IMR-90 (cell line): ENCODE measurements at regions not wholly inside any gene's neighbourhood (a gene's known extent, or its start where the extent isn't known, plus 50 kb on each side); places are given as distances from the start of the nearest gene placed in this dataset.

ENCODE experiments used
- ATAC-seq: fragments of 200-7000 bp; cut with Tn5 transposase; 2 replicates; pipeline ENCODE4 v1.9.1; 2020; ENCODE audit warnings: low read depth, mild to moderate bottlenecking, moderate library complexity
- BruUV-seq: library from RNA; stranded (reverse); fragments of 400-500 nt; replicated peaks from 2 replicates; lab custom pipeline; 2021; lab: Mats Ljungman, UMichigan
- CTCF ChIA-PET: fragments of 300-600 bp; formaldehyde crosslinking; extraction: SDS; loops from one replicate; lab custom pipeline; 2021; ENCODE audit warnings: antibody characterized with exemption; lab: Yijun Ruan, JAX
- POLR2A ChIA-PET: fragments of 300-600 bp; sonication (Branson Sonifier 250); formaldehyde crosslinking; loops from one replicate; lab custom pipeline; 2022; ENCODE audit warnings: antibody characterized with exemption; ENCODE audit not compliant: unreplicated experiment; lab: Charles Lee
- DNase-seq: peaks from one replicate; pipeline ENCODE4 v3.0.0; 2013
- H2AFZ ChIP-seq: replicated peaks from 2 replicates; pipeline ENCODE3; 2013; ENCODE audit warnings: low read length, mild to moderate bottlenecking; ENCODE audit not compliant: poor library complexity
- H2AK5ac ChIP-seq: 2 replicates; pipeline ENCODE4 v1.6.1; 2013; ENCODE audit warnings: low read depth, low read length, inconsistent platforms
- H2AK9ac ChIP-seq: replicated peaks from 2 replicates; pipeline ENCODE3; 2013; ENCODE audit warnings: mild to moderate bottlenecking, low read depth, low read length, moderate library complexity; ENCODE audit not compliant: poor library complexity
- H2BK120ac ChIP-seq: 2 replicates; pipeline ENCODE4 v1.6.1; 2013; ENCODE audit warnings: low read depth, low read length, inconsistent platforms
- H2BK15ac ChIP-seq: 3 replicates; pipeline ENCODE4 v1.6.1; 2013; ENCODE audit warnings: low read depth, low read length, inconsistent platforms
- H2BK20ac ChIP-seq: 2 replicates; pipeline ENCODE4 v1.6.1; 2013; ENCODE audit warnings: low read depth, mild to moderate bottlenecking, inconsistent platforms, low read length, moderate library complexity
- H2BK5ac ChIP-seq: 2 replicates; pipeline ENCODE4 v1.6.1; 2013; ENCODE audit warnings: mild to moderate bottlenecking, low read depth, low read length, inconsistent platforms; ENCODE audit not compliant: poor library complexity, severe bottlenecking
- H3K14ac ChIP-seq: replicated peaks from 2 replicates; pipeline ENCODE4 v1.6.1; 2013; ENCODE audit warnings: low read depth, low read length, inconsistent platforms
- H3K18ac ChIP-seq: 2 replicates; pipeline ENCODE4 v1.6.1; 2013; ENCODE audit warnings: low read depth, low read length, control low read depth
- H3K23ac ChIP-seq: 2 replicates; pipeline ENCODE4 v1.6.1; 2013; ENCODE audit warnings: low read depth, low read length, inconsistent platforms
- H3K27ac ChIP-seq: 2 replicates; pipeline ENCODE4 v1.5.1; 2013; ENCODE audit warnings: mild to moderate bottlenecking, control low read depth, low read length; ENCODE audit not compliant: insufficient read depth
- H3K27me3 ChIP-seq: 2 replicates; pipeline ENCODE4 v1.6.1; 2013; ENCODE audit warnings: low read length; ENCODE audit not compliant: control insufficient read depth, insufficient read depth
- H3K36me3 ChIP-seq: 2 replicates; pipeline ENCODE4 v1.6.1; 2013; ENCODE audit warnings: low read length, mixed read lengths; ENCODE audit not compliant: control insufficient read depth, insufficient read depth
- H3K4ac ChIP-seq: 2 replicates; pipeline ENCODE4 v1.6.1; 2013; ENCODE audit warnings: low read depth, low read length, inconsistent platforms
- H3K4me1 ChIP-seq: 2 replicates; pipeline ENCODE4 v1.6.1; 2013; ENCODE audit warnings: low read length, mixed read lengths; ENCODE audit not compliant: control insufficient read depth, insufficient read depth
- H3K4me2 ChIP-seq: 2 replicates; pipeline ENCODE4 v1.6.1; 2013; ENCODE audit warnings: low read depth, mild to moderate bottlenecking, control low read depth, low read length, moderate library complexity
- H3K4me3 ChIP-seq: 2 replicates; pipeline ENCODE4 v1.5.1; 2013; ENCODE audit warnings: low read depth, mild to moderate bottlenecking, control low read depth, low read length, moderate library complexity; ENCODE audit not compliant: insufficient read depth
- H3K56ac ChIP-seq: 2 replicates; pipeline ENCODE4 v1.6.1; 2013; ENCODE audit warnings: low read length, inconsistent platforms; ENCODE audit not compliant: insufficient read depth; ENCODE audit errors: extremely low read depth
- H3K79me1 ChIP-seq, 2 experiments: 2 replicates each; pipeline ENCODE4 v1.6.1; 2013; ENCODE audit warnings: low read length in 2 of 2, inconsistent platforms in 1 of 2, low read depth in 1 of 2
- H3K9ac ChIP-seq: 2 replicates; pipeline ENCODE4 v1.6.1; 2013; ENCODE audit warnings: low read depth, low read length, control low read depth
- H3K9me1 ChIP-seq: 2 replicates; pipeline ENCODE4 v1.6.1; 2013; ENCODE audit warnings: low read length, inconsistent platforms; ENCODE audit not compliant: insufficient read depth
- H3K9me3 ChIP-seq: 2 replicates; pipeline ENCODE4 v1.6.1; 2013; ENCODE audit warnings: low read length; ENCODE audit not compliant: control insufficient read depth, insufficient read depth
- H4K20me1 ChIP-seq: 2 replicates; pipeline ENCODE4 v1.6.1; 2013; ENCODE audit warnings: low read length, inconsistent platforms; ENCODE audit not compliant: insufficient read depth
- H4K5ac ChIP-seq: 2 replicates; pipeline ENCODE4 v1.6.1; 2013; ENCODE audit warnings: mild to moderate bottlenecking, low read depth, low read length, control low read depth
- H4K8ac ChIP-seq, 2 experiments: 2 replicates each; pipeline ENCODE4 v1.6.1; 2013; ENCODE audit warnings: low read depth in 2 of 2, low read length in 2 of 2, control low read depth in 1 of 2, inconsistent platforms in 1 of 2
- H4K91ac ChIP-seq: 2 replicates; pipeline ENCODE4 v1.6.1; 2013; ENCODE audit warnings: low read depth, low read length, inconsistent platforms; ENCODE audit not compliant: insufficient read depth
- CEBPB ChIP-seq: IDR thresholded peaks from 2 replicates; pipeline ENCODE4 v1.6.1; 2012; ENCODE audit warnings: low read depth, low read length, improper control_type of control experiment
- CTCF ChIP-seq: conservative IDR thresholded peaks from 2 replicates; pipeline ENCODE4 v1.5.1; 2012; ENCODE audit warnings: mild to moderate bottlenecking, low read depth, low read length, improper control_type of control experiment
- FOS ChIP-seq: fragments of 150-350 bp; IDR thresholded peaks from 2 replicates; pipeline ENCODE4 v1.6.1; 2016; ENCODE audit warnings: low read depth, low read length
- MAFK ChIP-seq: IDR thresholded peaks from 2 replicates; pipeline ENCODE4 v1.6.1; 2012; ENCODE audit warnings: low read depth, low read length, improper control_type of control experiment
- NFE2L2 ChIP-seq: fragments of 150-350 bp; IDR thresholded peaks from 2 replicates; pipeline ENCODE4 v1.6.1; 2016; ENCODE audit warnings: low read depth, mild to moderate bottlenecking, low read length
- RCOR1 ChIP-seq: IDR thresholded peaks from 2 replicates; pipeline ENCODE4 v1.6.1; 2012; ENCODE audit warnings: mild to moderate bottlenecking, low read length, improper control_type of control experiment; ENCODE audit not compliant: insufficient replicate concordance
- USF2 ChIP-seq: fragments of 150-350 bp; IDR thresholded peaks from 2 replicates; pipeline ENCODE4 v1.6.1; 2017; ENCODE audit warnings: mild to moderate bottlenecking, antibody characterized with exemption, low read length, low read depth
- WGBS, 2 experiments: methylation state at CpG; one replicate each; pipeline versions ENCODE4 v1.1.5 to v1.1.7; 2013; ENCODE audit warnings: missing lambda C conversion rate in 2 of 2; ENCODE audit not compliant: insufficient read length in 1 of 2; ENCODE audit errors: extremely low coverage in 2 of 2; 5-methylcytosine and 5-hydroxymethylcytosine counted together
- dilution Hi-C: fragments of 300-500 bp; cut with HindIII; formaldehyde crosslinking; loops from one replicate; pipeline ENCODE4 v1.14.3; 2018; ENCODE audit warnings: low sequenced_read_pairs; ENCODE audit not compliant: unreplicated experiment
- in situ Hi-C: fragments of 300-500 bp; cut with MboI; formaldehyde crosslinking; loops from 3 replicates; pipeline ENCODE4 v1.14.3; 2019; ENCODE audit warnings: low sequenced_read_pairs, inconsistent platforms, mixed read lengths
- intact Hi-C: fragments of 100-400 bp; cut with micrococcal nuclease; formaldehyde crosslinking; loops from 2 replicates; pipeline ENCODE4 v1.10.0; 2022

DNA sequence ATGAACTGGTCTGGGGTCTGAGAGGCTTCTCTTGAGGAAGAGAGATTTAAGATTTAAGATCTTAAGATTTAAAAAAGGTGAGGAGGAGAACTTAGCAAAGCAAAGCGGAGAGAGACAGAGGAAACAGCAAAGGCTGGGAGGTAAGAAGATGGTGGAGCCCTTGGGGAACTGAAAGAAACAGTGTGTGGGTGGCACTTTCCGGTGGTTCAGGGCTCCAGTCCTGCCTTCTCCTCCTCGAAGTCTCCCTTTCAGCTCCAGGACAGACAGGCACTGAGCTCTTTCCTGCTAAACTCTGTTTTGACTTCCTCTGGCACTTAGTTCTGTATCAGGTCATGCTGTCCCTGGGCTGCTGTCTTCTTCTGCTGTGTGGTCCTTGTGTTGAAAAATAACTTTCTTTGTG, 298.7 kb upstream of the SRRM4 start:
- no peak overlapping the region for H4K91ac ChIP-seq
- no peaks in the 10 kb centered on the region for H3K4me1 ChIP-seq
- ATAC-seq (no peak), DNase-seq (no peak)
- no peak overlapping the region for H3K56ac ChIP-seq
- no peaks in the 10 kb centered on the region for H4K20me1 ChIP-seq
- H2AK5ac ChIP-seq: no peak overlapping the region
- H2AK9ac ChIP-seq: no peak overlapping the region
- peaks cover 20% of the 10 kb centered on the region for H3K9me3 ChIP-seq
- H3K18ac ChIP-seq: no peak overlapping the region
- in situ Hi-C loops (no loop called here), intact Hi-C loops (no loop called here), dilution Hi-C loops (no loop called here)
- CTCF ChIA-PET: no interaction called here
- no peak overlapping the region for H3K14ac ChIP-seq
- no peak overlapping the region for H4K8ac ChIP-seq
- BruUV-seq: no TSS peak
- WGBS, 2 experiments: no CpG with 5 or more reads among the region's 3 CpGs
- POLR2A ChIA-PET: no interaction called here
- no peak overlapping the region for H2BK20ac ChIP-seq
- H4K5ac ChIP-seq: no peak overlapping the region
- no peaks in the 10 kb centered on the region for H3K36me3 ChIP-seq
- H3K4ac ChIP-seq: no peak overlapping the region
- TF ChIP-seq NFE2L2: no peak
- no peak for TF ChIP-seq CTCF
- no peak for TF ChIP-seq MAFK
- TF ChIP-seq USF2: no peak
- TF ChIP-seq RCOR1: no peak
- TF ChIP-seq CEBPB: no peak
- no peak for TF ChIP-seq FOS
- no peak overlapping the region for H3K4me3 ChIP-seq
- H3K9ac ChIP-seq: no peak overlapping the region
- no peak overlapping the region for H2BK120ac ChIP-seq
- H3K79me1 ChIP-seq: no peaks in the 10 kb centered on the region
- no peak overlapping the region for H2BK15ac ChIP-seq
- H2AFZ ChIP-seq: no peak overlapping the region
- no peak overlapping the region for H3K4me2 ChIP-seq
- H2BK5ac ChIP-seq: no peak overlapping the region
- no peak overlapping the region for H3K23ac ChIP-seq
- no peaks in the 10 kb centered on the region for H3K9me1 ChIP-seq
- no peaks in the 10 kb centered on the region for H3K27me3 ChIP-seq
- no peak overlapping the region for H3K27ac ChIP-seq
